Eye (tissue), 1 donor: ENCODE measurements at regions not wholly inside any gene's neighbourhood (a gene's known extent, or its start where the extent isn't known, plus 50 kb on each side); places are given as distances from the start of the nearest gene placed in this dataset.
A peak's percentile ranks its signal among the peaks of the same experiment; 100 is the strongest.

Experiments
- DNase-seq: peaks from one replicate; pipeline ENCODE4 v3.0.0-alpha.2; 2015

GRCh38 chr3:3745693-3746092, 53.5 kb upstream of the LRRN1 start:
- DNase-seq: no peak

- no peak for DNase-seq
Observed at GRCh38 chr3:3744826-3745225, 54.4 kb upstream of the LRRN1 start.

- DNase-seq: no peak
Observed at GRCh38 chr3:3743754-3744153, 55.5 kb upstream of the LRRN1 start.

GRCh38 chr3:3740061-3740460, 59.2 kb upstream of the LRRN1 start:
- no peak for DNase-seq

DNA sequence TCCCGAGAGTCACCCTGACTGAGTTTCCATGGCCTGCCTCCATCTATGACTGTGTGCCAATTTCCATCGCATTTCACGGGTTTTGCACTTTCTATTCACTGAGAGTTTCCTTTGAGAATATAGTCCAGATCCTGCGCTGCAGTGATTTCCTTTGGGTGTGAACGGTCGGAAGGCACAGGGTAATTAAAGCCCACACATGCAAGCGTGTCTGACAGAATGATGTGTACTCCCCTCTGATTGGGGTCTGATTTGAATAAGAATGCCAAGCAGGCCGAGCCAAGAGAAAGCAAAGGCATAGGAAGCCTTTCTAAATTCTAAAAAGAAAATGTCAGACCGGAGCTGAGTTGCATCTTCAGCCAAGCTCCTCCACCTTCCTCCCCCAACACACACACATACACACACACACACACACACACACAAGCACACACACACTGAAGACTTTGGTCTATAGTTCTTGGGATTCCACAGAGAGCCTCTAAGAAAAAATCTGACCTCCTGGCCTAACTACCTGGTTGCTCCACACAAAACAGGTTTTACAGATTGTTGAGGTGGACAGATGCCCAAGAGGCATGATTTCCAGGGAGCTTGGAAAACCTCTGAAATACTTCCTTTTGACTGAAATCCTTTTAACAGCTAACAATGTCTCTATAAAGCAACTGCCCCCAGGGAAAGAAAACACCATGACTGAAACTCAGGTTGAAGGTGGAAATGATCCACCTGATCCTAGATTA, 59.7 kb upstream of the LRRN1 start:
- DNase-seq: peak; percentile 19

DNA sequence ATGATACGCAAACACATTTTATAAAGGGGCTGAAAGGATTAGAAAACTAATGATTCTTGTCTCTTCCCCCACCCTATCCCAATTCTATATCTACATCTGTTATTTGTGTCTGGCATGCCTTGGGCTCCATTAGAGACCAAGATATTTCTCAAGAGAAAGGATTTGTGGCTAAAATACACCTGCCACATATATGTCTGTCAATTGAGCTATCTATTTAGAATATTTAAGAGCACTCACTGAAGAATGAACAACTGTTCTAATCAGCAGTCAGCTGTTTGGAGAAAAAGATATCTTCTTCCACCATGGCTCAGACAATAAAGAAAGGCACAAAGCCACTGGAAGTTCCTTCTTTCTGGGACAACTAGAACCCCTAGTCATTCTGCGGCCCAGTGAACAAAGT, 61.7 kb upstream of the LRRN1 start:
- no peak for DNase-seq

DNA sequence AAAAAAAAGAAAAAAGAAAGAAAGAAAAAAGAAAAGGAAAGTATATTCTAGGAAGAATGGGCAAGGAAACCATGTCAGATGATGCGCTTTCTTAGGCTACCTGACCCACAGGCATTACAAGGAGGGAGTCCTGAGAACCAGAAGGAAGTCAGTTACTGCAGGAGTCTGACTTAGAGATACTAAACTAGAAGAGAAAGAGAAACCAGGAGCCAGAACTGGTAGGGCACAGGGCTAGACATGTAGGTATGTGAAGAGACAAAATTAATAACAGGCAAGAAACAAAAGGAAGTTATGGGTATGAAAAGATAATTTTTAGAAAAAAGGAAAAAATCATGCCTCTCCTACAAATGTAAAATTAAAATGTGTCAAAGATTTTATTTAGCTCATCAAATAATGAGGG, 63.3 kb upstream of the LRRN1 start:
- DNase-seq: no peak

- DNase-seq: no peak
Observed at GRCh38 chr3:3734881-3735280, 64.3 kb upstream of the LRRN1 start.

DNA sequence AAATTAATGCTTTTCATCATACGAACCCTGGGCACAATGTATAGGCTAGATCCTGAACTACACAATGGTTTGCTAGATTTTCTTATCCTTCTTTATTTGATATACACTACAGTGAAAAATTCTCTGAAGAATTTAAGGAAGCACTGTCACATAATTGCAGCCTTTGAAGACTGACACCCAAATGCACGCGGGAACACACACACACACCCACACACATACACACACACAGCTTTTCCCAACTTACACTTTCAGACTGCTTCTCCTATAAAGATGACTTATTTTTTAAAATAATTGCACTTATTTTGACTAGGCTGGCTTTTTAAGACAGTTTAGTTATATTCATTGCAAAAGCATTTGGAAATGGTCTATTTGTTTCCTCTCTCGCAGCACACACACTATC, 70.0 kb upstream of the LRRN1 start:
- no peak for DNase-seq

DNA sequence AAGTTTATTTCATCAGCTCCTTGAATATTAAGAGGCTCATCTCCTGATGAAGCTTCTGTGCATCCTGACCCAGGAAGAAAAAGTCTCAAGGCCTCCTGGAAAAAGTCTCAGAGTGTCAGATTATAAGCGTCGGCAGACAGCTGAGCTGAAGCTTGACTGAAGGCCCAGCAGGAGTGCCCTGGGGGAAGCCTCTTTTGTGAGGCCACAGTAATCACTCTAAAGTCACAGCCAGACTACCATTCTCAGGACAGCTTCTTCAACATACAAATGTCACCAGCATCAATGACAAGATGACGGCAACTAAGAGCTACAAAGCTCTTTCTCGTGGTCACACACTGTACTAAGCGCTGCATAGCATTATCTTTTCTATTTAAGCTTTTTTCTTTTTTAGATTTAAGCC, 72.7 kb upstream of the LRRN1 start:
- no peak for DNase-seq

DNA sequence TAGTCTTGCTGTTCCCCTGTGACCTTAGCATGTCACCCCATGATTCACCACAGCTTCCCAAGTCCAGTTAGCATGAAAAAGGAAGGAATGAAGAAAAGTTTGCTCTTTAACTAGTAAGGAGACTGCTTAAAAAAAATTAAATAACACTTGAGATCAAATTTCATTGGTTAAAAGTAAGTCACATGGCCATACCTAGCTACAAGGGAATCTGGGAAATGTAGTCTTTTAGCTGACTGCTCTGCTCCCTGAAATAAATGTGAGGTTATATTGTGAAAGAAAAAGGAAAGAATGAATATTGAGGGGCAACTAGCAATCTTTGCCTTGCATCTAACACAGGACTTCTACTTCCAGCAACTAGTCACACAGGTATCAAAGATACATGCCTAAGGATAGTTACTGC, 84.7 kb upstream of the LRRN1 start:
- DNase-seq: no peak

GRCh38 chr3:3712971-3713370, 86.3 kb upstream of the LRRN1 start:
- DNase-seq: no peak

GRCh38 chr3:3708769-3709115, 90.5 kb upstream of the LRRN1 start:
- no peak for DNase-seq

GRCh38 chr3:3707858-3708768, 91.1 kb upstream of the LRRN1 start:
- DNase-seq: no peak

DNA sequence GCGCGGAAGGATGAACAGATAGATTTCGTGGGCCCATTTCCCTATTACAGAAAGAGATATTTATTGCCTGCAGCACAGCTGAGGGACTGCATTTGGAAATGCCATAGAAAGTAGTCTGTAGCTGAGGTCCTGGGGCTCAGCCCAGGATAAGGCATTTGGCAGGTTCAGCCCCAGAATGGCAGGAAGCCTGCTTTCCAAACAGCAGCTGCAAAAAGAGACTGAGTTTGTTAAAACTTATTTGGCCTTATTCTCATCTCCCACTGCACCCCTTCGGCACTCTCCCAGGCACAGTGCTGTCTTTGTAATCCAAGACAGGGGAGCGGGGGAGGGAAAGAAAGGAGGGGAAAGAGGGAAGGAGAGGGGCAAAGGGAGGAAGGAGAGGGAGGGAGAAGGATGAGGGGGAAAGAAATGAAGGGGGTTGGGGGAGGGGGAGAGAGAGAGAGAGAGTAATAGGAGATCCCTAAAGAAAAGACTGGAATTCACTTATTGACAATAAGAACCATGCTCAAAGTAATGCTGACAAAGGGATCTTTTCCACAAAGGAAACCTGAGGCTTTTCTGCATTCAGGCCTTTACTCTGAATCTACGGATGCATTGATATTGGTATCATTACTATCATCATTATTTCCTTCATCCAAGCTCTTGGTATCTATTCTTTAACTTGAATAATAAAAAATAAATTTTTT, 94.0 kb upstream of the LRRN1 start:
- DNase-seq: peak; percentile 35

DNA sequence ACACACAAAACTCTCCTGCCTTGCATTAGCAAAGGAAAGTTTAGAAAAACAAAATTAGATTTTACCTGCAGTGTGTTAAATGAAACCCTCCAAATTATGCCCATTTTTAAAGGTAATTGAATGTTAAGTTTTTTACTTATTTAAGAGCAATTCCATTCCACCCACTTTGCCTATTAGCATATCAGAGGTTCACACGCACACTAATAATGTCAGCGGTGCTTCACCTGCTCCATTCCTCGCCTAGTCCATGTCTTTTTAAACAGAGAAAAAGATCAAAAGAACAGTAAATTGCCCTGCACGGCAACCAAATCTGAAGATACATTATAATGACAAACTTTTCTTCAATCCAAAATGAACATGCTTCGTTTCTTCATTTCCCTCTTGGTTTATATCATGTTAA, 97.3 kb upstream of the LRRN1 start:
- DNase-seq: no peak

DNA sequence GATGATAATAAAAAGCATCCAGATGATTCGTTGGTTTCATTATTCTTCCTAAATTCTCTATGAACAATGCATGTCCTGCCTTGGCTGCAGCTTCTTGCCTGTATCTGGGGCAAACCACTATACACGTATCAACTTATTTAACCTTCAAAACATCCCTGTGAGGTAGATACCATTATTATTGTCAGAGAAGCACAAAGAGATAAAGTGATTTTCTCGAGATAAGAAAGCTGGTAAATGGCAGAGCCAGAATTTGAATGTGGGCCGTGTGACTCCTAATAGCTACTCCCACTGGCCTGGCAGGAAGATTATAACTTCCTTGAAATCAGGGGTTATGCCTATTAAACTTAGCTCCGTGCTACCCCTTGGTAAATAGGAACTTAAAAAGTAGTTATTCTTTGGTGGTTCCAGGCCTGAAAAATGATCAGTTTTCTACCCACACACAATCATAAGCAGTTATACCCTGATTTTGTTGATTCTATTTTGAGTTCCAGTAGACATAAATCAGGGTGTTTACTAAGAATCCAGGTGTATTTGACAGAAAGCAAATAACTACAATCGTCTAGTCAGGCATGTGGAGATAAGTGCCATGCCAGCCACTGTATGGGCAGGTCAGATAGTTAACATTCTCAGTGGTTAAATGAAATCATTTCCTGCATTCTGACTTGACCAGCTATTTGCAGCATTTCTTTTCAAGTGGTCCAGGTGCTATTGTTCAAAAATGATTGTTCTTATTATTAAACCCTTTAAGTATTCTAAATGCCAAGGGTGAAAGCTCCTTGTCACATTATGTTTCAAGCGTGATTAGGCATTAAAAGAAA, 99.2 kb upstream of the LRRN1 start:
- DNase-seq: no peak

GRCh38 chr3:3699407-3699806, 99.8 kb upstream of the LRRN1 start:
- no peak for DNase-seq

- DNase-seq: no peak
Observed at GRCh38 chr3:3696345-3696744, 102.9 kb upstream of the LRRN1 start.

GRCh38 chr3:3693593-3693992, 105.6 kb upstream of the LRRN1 start:
- no peak for DNase-seq

- DNase-seq: no peak
Observed at GRCh38 chr3:3689601-3690375, 109.4 kb upstream of the LRRN1 start.
